ENCODE measurements at regions not wholly inside any gene's neighbourhood (a gene's known extent, or its start where the extent isn't known, plus 50 kb on each side); places are given as distances from the start of the nearest gene placed in this dataset.
"Not testable (repeated sequence)": the region's sequence is repeated elsewhere in the genome, so short reads cannot be mapped to it uniquely, and the experiment has no call there.

DNA sequence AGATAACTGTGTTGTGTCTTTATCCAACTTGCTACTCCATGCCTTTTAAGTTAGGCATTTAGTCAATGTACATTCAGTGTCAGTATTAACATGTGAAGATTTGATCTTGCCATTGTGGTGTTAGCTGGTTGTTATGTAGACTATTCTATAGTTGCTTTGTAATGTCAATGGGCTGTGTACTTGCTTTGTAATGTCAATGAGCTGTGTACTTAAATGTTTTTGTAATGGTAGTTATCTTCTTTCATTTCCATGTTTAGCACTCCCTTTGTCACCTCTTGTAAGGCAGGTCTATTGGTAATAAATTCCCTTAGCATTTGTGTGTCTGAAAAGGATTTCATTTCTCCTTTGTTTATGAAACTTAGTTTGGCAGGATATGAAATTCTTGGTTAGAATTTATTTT lies 53.4 kb downstream of the MC4R start:
- DNase-seq: no peak

DNA sequence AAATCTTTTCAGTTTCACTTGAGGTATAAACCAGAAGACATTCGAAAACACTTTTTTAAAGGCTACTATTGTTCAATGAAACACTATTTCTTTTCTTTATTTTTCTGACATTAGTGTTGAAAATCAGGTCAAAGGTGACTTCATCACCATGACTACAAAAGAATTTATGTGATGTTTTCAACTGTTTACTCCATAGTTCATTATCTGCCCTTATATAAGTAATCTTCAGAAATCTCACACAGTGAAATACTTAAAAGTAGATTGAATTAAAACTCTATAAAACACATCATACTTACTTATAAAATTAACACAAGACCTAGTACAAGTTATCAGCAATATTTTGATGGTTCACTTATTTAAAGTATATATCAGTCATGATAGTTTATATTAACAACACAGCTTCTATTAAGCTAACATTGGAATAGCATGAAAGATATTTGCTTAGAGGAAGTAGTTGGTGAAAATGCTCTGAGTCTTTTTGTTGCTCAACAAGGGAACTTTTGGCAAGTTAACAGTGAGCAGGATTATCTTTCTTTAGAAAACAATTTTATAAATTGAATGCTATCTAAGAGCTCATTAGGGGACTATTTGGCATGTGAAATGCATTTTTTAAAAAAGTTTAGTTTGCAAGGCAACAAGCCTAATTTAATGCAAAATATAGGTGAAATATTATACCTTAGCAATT lies 60.8 kb downstream of the MC4R start:
- no peak for DNase-seq

DNA sequence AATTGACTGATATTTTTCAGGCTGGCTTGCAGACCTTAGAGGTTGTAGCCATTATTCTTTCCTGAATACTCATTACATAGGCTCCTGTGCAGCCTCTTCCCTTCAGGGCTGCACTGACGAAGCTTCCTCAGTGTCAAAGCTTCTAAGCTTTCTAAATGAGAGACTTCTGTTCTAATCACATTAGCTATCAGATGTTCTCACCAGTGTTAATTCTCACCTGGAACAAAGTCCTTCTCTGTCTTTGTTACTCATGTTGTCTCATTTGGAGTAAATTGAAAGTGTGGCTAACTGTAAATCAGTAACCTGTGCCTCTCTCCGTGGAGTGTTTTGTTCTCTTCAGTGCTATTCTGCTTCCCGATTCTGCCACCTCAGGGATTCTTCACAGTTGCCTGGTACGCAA lies 76.9 kb downstream of the MC4R start:
- no peak for DNase-seq

DNA sequence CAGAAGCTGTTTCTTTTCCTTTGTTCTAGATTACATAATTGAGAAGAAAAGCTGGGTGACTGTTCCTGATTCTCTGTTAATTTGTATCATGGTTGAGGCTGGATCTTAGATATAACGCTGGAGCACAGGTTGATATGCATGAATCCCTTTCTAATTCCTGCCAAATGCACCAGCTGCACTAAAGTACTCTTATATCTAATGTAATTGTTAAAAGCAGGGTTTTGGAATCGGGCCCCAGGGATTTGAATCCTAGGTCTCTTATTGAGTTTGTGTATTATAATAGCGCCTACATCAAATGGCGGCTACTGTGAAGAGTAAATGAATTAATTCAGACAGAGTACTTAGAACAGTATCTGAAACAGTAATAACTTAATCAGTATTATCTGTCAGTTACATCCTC lies 80.4 kb downstream of the MC4R start:
- DNase-seq: no peak

DNA sequence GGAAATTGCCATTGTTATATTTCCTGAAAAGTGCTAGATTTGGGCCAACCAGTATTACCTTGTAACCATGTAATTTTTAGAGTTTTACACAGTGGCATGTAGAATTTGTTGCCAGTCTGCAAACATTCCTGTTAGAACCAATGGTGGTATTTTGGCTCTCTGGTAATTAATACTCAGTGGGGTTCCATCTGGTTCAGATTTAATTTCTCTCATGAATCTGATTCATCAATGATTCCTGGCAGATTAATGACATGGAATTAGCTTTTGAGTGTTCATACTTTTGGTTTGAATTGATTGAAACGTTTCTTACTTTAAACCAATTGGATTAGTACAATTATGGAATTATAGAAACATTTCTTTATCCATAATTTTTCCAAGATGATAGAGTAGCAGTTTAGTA lies 93.2 kb downstream of the MC4R start:
- no peak for DNase-seq

DNA sequence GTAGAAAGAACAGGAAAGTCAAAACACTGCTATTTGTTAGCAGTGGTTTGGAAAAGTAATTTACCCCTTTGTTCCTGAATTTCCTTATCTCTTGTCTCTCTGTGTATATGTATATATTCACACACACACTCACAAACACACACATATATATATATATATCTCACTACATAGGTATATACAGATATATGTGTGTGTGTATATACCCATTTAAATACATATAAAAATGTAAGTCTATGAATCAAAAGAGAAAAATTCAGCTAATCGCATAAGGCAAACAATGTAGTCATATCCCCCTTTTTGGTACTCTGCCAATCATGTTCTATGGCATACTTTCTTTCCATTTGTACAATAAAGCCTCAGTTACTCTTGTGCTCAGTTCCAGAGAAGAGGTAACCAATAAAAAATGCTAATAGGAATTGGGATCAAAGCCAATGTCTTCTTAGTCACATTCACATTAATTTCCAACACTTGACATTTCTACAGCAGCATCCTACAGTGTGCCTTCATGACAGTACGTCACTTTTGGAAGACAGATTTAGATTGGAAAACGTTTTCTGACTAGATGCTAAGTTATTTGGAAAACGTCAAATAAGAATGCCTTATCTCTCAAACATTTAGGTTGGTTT lies 94.6 kb downstream of the MC4R start:
- DNase-seq: no peak

DNA sequence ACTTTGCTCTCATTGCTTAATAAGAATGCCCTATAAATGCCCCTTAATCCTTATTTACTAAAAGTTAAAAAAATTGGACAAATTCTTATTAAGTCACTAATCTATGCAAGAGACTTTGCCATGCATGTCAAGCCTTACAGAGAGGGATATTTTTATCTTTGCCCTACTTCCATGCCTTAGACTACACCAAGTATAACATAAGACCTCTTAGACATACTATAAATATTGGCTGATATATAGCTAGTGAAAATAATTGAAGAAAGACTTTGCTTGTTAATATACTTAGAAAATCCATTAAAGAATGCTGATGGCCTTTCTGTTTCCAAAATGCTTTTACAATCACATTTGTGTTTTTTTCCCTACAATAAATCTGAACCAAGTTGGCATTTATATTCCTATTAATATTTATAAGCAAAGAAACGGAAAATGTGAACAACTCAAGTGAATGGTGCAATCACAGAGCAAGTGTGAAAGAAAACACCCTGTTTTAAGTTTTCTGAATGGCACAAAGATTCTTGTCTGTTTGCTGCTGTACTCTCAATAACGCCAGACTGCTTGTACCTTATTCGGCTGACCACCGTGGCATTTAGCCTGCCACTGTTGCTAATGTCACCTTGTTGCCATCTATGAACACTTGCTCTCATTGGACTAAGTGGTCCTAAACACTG lies 105.0 kb downstream of the MC4R start:
- no peak for DNase-seq

DNA sequence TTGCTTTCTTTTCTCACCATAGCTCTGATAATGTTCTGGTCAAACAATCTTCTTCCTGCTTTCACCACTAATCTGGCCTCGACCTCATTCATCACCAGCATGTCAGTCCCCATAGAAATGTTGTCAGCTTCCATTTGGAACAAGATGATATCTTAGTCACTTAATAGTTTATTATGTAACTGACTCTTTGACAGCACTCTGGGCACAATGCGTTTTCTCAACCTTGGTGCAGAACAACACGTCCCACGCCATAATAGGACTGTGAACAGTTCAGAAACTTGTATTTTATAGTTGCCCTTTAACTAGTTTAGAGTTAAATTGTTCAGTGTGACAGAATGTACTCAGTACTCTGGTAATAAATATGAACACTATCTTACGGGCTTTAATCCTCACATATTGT lies 106.0 kb downstream of the MC4R start:
- no peak for DNase-seq

DNA sequence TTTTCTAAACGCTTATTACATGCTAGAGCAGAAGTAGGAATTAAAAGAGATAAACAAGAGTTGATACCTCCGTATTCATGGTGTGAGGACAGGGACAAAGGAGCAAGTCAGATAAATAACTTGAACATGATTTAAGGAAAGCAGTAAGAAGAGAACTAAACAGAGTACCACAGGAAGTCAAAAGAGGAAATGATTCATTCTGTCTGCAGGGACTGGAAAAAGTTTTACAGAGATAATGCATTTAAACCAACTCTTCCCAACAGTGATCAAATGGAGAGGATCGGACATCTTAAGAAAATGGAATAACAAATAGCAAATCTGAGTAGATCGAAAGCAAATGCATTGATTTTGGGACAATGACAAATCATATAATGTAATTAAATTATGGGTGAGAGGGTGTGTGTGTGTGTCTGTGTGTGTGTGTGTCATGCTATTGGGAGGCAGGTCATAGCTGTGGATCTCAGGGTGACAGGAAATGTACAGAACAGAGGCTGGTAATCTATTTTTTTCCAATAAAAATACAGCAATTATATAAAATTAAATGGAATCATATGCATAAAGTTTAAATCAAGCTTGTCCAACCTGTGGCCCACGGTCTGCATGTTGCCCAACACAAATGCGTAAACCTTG lies 113.4 kb downstream of the MC4R start:
- no peak for DNase-seq

DNA sequence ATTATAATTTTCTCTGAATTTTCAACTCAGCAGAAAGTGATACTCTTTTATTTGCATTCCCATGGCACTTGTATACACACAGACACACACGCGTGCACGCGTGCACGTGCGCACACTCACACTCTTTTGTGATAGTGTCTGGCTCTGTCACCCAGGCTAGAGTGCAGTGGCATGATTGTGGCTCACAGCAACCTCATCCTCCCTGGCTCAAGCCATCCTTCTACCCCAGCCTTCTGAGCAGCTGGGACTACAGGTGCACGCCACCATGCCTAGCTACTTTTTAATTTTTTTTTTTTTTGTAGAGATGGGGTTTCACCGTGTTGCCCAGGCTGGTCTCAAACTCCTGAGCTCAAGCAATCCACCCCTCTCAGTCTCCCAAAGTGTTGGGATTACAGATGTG lies 123.2 kb downstream of the MC4R start:
- DNase-seq: no peak

DNA sequence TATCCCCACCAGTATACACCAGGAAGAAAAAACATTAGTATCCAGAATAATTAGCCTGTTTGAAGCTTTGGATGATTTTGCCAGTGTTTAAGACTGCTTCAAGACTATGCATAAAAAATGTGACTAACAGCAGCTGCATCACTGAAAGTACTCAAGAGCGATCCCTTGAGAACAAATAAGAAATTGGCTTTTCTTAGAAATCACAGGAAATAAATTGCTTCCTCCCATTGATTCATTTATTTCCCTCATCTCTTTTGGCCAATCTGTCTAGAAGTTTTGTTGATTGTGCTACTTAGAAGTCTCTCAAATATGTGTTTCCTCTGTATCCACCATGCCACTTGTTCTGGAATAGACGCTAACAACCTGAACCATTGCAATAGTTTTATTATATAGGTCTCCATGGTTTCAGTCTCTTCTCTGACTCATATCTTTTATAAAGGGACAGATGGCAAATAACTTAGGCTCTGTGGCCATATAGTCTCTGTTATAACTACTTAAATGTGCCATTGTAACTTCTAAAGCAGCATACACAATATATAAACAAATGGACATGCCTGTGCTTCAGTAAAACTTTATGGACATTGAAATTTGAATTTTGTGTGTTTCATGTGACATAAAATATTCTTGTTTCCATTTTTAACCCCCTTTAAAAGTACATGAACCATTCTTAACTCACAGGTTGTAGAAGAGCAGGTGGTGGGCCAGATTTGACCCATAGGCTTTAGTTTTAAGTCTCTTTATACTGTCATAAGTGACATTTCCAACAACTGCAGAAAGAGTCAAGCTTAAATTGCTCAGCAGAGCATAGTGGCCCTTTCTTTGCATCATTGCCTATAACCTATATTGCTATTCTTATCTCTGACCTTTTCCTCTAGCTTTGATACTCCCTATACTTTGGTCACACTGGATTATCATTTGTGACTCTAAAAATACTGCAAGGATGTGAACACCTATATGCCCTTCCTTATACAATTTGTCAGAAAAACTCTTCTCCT lies 123.9 kb downstream of the MC4R start:
- DNase-seq: no peak

DNA sequence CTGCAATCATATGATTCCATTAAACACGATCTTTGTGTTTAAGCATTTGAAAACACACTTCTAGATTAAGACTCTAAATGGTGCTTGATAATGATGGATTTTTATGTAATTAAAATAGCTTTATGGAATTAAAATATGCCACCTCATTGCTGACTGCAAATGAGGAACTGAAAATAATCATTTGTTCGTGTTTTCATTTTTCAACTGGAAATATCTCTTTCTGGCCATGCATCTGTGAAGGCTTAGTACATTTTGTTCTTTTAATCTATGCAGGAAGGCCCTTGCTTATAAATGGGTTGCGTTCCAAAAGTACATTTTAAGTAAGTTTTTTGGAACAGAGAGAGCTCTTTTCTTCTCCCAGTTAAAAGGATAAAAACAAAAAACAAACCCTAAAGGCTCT lies 125.5 kb downstream of the MC4R start:
- no peak for DNase-seq

DNA sequence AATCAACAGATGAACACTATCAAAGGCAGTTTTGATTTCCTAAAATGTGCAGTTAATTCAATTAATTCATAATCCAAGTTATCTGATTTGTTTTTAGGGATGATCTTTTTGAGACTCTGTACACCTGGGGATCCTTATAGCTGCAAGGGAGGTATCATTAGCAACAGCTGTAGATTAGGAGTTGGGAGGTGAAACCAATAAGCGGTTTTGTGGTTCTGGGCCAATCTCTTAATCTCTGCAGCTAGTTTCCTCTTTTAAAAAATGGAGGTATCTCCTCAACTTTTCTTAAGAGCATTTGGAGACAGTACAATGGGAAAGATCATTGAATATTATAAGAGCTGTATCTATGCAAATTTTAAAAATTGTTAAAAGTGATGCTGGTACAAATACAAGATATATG lies 126.0 kb downstream of the MC4R start:
- no peak for DNase-seq

DNA sequence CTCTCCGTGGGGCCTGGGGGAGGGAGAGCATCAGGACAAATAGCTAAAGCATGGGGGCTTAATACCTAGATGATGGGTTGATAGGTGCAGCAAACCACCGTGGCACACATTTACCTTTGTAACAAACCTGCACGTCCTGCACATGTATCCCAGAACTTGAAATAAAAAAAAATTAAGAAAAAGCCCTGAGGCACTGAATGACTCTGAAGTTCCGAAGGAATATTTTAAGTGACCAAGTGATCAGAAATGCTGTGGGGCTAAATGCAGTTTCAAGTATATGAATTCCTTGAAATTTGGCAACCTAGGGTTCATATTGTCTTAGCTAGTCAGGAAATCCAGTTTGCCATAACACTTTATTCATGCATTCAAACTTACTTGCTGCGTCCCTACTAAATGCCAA lies 127.5 kb downstream of the MC4R start:
- DNase-seq: no peak

DNA sequence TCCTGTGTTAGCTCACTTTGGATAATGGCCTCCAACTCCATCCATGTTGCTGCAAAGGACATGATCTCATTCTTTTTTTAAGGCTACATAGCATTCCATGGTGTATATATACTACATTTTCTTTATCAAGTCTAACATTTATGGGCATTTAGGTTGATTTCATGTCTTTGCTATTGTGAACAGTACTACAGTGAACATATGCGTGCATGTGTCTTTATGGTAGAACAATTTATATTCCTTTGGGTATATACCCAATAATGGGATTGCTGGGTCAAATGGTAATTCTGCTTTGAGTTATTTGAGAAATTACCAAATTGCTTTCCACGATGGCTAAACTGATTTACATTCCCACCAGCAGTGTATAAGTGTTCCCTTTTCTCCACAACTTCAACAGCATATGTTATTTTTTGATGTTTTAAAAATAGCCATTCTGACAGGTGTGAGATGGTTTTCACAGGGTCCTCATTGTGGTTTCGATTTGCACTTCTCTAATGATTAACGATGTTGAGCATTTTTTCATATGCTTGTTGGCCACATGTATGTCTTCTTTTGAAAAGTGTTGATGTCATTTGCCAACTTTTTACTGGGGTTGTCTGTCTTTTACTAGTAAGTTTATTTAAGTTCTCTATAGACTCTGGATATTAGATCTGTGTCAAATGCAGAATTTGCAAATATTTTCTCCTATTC lies 133.4 kb downstream of the MC4R start:
- not testable (repeated sequence) for DNase-seq

DNA sequence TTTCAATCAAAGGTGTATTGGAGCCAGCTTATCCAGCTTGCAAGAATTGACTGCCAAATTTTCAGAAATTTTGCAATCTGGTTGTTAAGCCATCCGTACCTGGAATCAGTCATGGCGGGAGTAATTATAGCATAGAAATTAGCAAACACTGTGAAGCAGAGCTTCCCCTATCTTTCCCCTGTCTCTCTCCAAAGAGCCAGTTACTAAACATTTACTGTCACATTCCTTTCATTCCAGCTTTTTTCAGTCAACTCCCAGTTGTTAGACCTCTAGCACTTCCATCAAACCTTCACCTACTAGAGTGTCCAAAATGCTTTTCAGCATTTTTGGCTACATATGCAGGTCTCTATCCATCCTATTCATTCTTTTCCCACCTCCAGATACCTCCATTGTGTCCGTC lies 137.4 kb downstream of the MC4R start:
- DNase-seq: no peak

DNA sequence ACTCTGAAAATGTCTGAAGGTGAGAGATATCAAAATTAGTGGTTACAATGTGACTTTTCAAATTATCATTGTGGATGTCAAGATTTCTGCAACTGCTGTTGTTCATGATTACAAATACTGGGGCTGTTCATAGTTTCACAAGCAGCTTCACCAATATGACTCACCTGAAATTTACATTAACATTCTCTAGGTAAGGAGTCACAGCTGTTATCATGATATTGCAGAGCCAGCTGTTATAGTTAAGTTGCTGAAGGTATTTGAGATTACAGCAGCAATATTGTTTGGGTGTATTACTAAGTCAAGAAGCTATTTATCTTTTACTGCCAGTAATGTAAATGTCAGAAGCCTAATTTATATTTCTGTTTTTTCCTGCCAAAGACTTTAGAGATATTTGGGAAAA lies 140.0 kb downstream of the MC4R start:
- no peak for DNase-seq

DNA sequence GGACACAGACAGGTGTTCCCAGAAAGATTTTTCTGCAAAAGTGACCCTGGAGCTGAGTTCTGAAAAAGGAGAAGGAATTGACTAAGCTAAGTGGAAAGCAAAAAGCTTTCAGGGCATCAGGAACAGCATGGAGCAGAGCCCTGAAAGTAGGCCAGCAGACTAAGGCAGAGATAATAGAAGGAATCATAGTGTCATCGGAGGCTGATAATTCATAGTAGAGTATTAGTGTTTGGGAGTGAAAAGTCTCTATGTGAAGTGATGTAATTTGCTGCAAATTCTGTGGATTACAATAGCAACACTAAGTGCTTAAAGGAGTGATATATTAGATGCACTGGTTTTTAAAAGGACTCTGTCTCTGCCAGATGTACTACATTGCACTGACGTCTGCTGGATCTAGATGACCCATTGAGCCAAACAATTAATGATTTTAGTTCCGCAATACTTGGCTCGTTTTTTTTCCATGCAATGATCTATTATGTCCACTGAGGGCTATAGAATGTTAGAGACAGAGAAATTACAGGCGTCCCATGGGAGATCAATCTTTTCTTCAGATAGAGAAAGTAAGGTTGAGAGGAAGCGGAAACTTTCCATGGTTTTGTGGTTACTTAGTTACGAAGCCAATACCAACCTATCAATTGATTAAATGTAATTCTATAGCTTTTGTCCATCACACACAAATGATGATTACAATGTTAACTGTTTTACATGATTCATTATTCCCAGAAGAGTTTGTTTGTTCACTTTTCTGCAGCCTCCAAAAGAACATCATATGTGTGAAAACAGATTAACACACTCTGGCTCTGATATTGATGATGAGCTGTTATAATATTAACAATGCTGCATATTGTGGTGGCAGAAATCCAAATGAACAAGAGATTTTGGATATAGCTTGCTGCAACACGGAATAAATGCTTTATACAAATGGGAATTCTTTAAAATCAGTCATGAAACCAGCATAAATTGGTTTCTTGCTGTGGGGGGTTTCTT lies 143.7 kb downstream of the MC4R start:
- DNase-seq: no peak

DNA sequence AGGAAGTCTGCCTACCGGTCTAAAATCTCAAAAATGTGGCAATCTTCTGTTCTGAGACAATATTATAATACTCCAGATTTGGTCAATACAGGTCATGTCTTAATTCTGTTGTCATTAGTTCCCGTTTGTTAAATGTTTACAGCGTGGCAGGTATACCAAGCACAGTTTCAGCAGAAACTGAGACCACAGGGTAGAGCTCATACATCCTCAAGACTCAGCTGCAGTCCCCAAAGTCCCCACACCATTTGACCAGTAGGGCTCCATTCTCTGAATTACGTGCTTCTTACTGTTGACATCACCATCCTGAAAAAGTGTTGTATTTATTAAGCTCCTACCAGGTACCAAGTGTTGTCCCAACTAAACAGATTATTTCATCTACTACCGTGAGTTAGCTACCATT lies 157.1 kb downstream of the MC4R start:
- DNase-seq: no peak

DNA sequence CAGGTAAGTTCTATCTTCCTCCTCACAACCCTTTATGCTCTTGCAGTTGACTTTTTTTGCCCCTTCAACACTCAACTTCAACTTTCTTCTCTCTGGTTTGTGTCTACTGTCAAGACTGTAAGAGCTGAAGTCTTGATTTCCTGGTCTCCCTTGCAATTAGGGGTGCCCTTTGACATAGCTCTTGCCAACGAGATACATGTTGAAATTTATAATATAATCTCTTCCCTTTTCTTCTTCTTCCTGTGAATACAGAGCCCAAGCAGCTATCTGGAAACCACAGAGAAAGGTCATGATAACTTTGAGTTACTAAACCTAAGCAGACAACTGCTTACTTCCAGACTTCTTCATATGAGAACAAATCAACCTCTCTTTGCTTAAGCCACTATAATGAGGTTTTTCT lies 163.5 kb downstream of the MC4R start:
- DNase-seq: no peak

DNA sequence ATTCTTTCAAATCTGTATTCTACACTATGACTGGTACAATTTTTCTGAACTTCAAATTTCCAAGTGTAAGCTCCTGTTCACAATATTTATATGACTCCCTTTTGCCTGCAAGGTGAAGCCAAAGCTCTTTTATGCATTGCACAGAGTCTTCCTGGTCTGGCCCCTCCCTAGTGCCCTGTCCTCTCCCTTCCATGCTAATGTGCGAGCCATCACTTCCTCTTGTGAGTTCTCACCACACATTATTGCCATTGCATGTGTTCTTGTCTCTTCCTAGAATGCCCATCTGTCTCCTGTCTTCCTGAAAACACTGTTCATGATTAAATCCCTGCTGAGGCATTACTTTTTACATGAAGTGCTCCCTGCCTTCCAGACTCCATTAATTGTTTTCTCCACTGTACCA lies 169.9 kb downstream of the MC4R start:
- no peak for DNase-seq
